H1 (cell line): ENCODE measurements at regions not wholly inside any gene's neighbourhood (a gene's known extent, or its start where the extent isn't known, plus 50 kb on each side); places are given as distances from the start of the nearest gene placed in this dataset.

Experiments
- CTCF ChIA-PET: fragments of 300-600 bp; sonication (Branson Sonifier 250); formaldehyde crosslinking; loops from one replicate; lab custom pipeline; 2021; ENCODE audit not compliant: partially characterized antibody; lab: Charles Lee
- POLR2A ChIA-PET: fragments of 300-600 bp; sonication (Branson Sonifier 250); formaldehyde crosslinking; loops from one replicate; lab custom pipeline; 2021; ENCODE audit warnings: inconsistent platforms; ENCODE audit not compliant: partially characterized antibody; lab: Charles Lee
- DNase-seq, 2 experiments: peaks; one replicate each; pipeline versions ENCODE4 v3.0.0 to v3.0.0-alpha.2; 2010 to 2022; ENCODE audit warnings: low spot score in 2 of 2, low read depth in 1 of 2, mixed read lengths in 1 of 2
- FAIRE-seq: peaks from 2 replicates; lab custom pipeline; 2011; peaks lifted over from hg19 to GRCh38; lab: Jason Lieb, UNC
- H2AFZ ChIP-seq: 2 replicates; pipeline ENCODE4 v1.8.1; 2012; ENCODE audit warnings: low read length, inconsistent platforms
- H2AK5ac ChIP-seq: 2 replicates; pipeline ENCODE4 v1.6.1; 2013; ENCODE audit warnings: low read depth, low read length
- H2BK120ac ChIP-seq: replicated peaks from 2 replicates; pipeline ENCODE3; 2013; ENCODE audit warnings: low read depth, low read length, inconsistent platforms
- H2BK12ac ChIP-seq: 2 replicates; pipeline ENCODE4 v1.6.1; 2013; ENCODE audit warnings: low read depth, low read length
- H2BK15ac ChIP-seq: 2 replicates; pipeline ENCODE4 v1.6.1; 2013; ENCODE audit warnings: low read length
- H2BK20ac ChIP-seq: 2 replicates; pipeline ENCODE4 v1.6.1; 2013; ENCODE audit warnings: low read length
- H2BK5ac ChIP-seq: 2 replicates; pipeline ENCODE4 v1.6.1; 2013; ENCODE audit warnings: low read depth, low read length
- H3K14ac ChIP-seq: 2 replicates; pipeline ENCODE4 v1.6.1; 2013; ENCODE audit warnings: inconsistent platforms; ENCODE audit not compliant: insufficient read length
- H3K18ac ChIP-seq: 2 replicates; pipeline ENCODE4 v1.6.1; 2013; ENCODE audit warnings: low read length; ENCODE audit errors: extremely low read depth
- H3K23ac ChIP-seq: 2 replicates; pipeline ENCODE4 v1.6.1; 2013; ENCODE audit warnings: inconsistent platforms; ENCODE audit not compliant: insufficient read length
- H3K23me2 ChIP-seq: 2 replicates; pipeline ENCODE4 v1.6.1; 2013; ENCODE audit warnings: low read depth, low read length
- H3K27ac ChIP-seq: 2 replicates; pipeline ENCODE4 v1.6.1; 2011; ENCODE audit warnings: low read depth, low read length, inconsistent platforms
- H3K27me3 ChIP-seq, 4 experiments: replicated peaks in 1 of 4; 1 replicate in 1 of 4; 2 replicates in 3 of 4; pipeline versions ENCODE4 v1.6.1 to v1.8.1; 2011 to 2013; ENCODE audit warnings: low read length in 3 of 4, mild to moderate bottlenecking in 3 of 4, inconsistent platforms in 2 of 4, mixed read lengths in 2 of 4, moderate library complexity in 1 of 4; ENCODE audit not compliant: control insufficient read depth in 3 of 4, insufficient read depth in 3 of 4; ENCODE audit errors: extremely low read depth in 1 of 4
- H3K36me3 ChIP-seq, 4 experiments: 2 replicates each; pipeline versions ENCODE4 v1.6.1 to v1.8.1; 2011 to 2013; ENCODE audit warnings: mild to moderate bottlenecking in 4 of 4, low read length in 3 of 4, moderate library complexity in 2 of 4, control low read depth in 1 of 4, inconsistent platforms in 1 of 4; ENCODE audit not compliant: insufficient read depth in 4 of 4, control insufficient read depth in 2 of 4
- H3K4ac ChIP-seq: replicated peaks from 2 replicates; pipeline ENCODE3; 2013; ENCODE audit warnings: low read length, low read depth, mixed read lengths, inconsistent platforms; ENCODE audit not compliant: insufficient read length
- H3K4me1 ChIP-seq, 4 experiments: replicated peaks in 1 of 4; 1 replicate in 1 of 4; 2 replicates in 3 of 4; pipeline versions ENCODE4 v1.6.1 to v1.8.1; 2011 to 2013; ENCODE audit warnings: low read length in 3 of 4, inconsistent platforms in 2 of 4, mixed read lengths in 1 of 4; ENCODE audit not compliant: insufficient read depth in 4 of 4, control insufficient read depth in 3 of 4
- H3K4me2 ChIP-seq, 2 experiments: 2 replicates each; pipeline versions ENCODE4 v1.6.1 to v1.8.1; 2011 to 2013; ENCODE audit warnings: low read depth in 2 of 2, low read length in 2 of 2, control low read depth in 1 of 2, inconsistent platforms in 1 of 2, mild to moderate bottlenecking in 1 of 2; ENCODE audit not compliant: insufficient read depth in 1 of 2
- H3K4me3 ChIP-seq, 4 experiments: fragments of 200-600, 300-600 bp in 1 of 4; sonication (generic), shearing (Covaris generic), sonication (Bioruptor Twin) in 1 of 4; 2 replicates each; pipeline versions ENCODE4 v1.5.1 to v1.8.1; 2011 to 2016; ENCODE audit warnings: low read length in 4 of 4, low read depth in 3 of 4, control low read depth in 2 of 4, inconsistent platforms in 2 of 4, mild to moderate bottlenecking in 2 of 4, mixed read lengths in 1 of 4, moderate library complexity in 1 of 4; ENCODE audit not compliant: insufficient read depth in 2 of 4; ENCODE audit errors: extremely low read depth in 1 of 4
- H3K56ac ChIP-seq: replicated peaks from 2 replicates; pipeline ENCODE3; 2013; ENCODE audit warnings: low read depth, mild to moderate bottlenecking, mixed read lengths, low read length, inconsistent platforms; ENCODE audit not compliant: insufficient read length
- H3K79me1 ChIP-seq: 2 replicates; pipeline ENCODE4 v1.6.1; 2013; ENCODE audit warnings: low read depth, low read length, control low read depth
- H3K79me2 ChIP-seq, 2 experiments: 2 replicates each; pipeline versions ENCODE4 v1.6.1 to v1.8.1; 2012 to 2013; ENCODE audit warnings: low read length in 2 of 2, mild to moderate bottlenecking in 2 of 2, inconsistent platforms in 1 of 2; ENCODE audit not compliant: insufficient read depth in 2 of 2, control insufficient read depth in 1 of 2
- H3K9ac ChIP-seq, 4 experiments: replicated peaks in 1 of 4; 1 replicate in 1 of 4; 2 replicates in 3 of 4; pipeline versions ENCODE4 v1.6.1 to v1.8.1; 2011 to 2013; ENCODE audit warnings: low read depth in 3 of 4, low read length in 3 of 4, control low read depth in 2 of 4, mild to moderate bottlenecking in 2 of 4, moderate library complexity in 2 of 4, inconsistent platforms in 1 of 4; ENCODE audit errors: extremely low read depth in 1 of 4
- H3K9me3 ChIP-seq, 2 experiments: 2 replicates each; pipeline versions ENCODE4 v1.6.1 to v1.8.1; 2012 to 2013; ENCODE audit warnings: mild to moderate bottlenecking in 2 of 2, moderate library complexity in 2 of 2, control low read depth in 1 of 2, inconsistent platforms in 1 of 2, low read depth in 1 of 2, low read length in 1 of 2, mixed read lengths in 1 of 2; ENCODE audit not compliant: insufficient read depth in 2 of 2
- H4K20me1 ChIP-seq, 2 experiments: replicated peaks in 1 of 2; 2 replicates each; pipeline versions ENCODE3 to v1.8.1; 2011 to 2013; ENCODE audit warnings: inconsistent platforms in 2 of 2, low read length in 2 of 2, mild to moderate bottlenecking in 1 of 2; ENCODE audit not compliant: insufficient read depth in 2 of 2, control insufficient read depth in 1 of 2
- H4K5ac ChIP-seq: 2 replicates; pipeline ENCODE4 v1.6.1; 2013; ENCODE audit warnings: low read length, low read depth, mixed read lengths, inconsistent platforms; ENCODE audit not compliant: insufficient read length
- H4K8ac ChIP-seq: 2 replicates; pipeline ENCODE4 v1.8.0; 2013; ENCODE audit warnings: mild to moderate bottlenecking, moderate library complexity, low read length, inconsistent platforms; ENCODE audit not compliant: insufficient read depth; ENCODE audit errors: extremely low read depth
- H4K91ac ChIP-seq: replicated peaks from 2 replicates; pipeline ENCODE3; 2013; ENCODE audit warnings: low read length, mixed read lengths, inconsistent platforms; ENCODE audit not compliant: insufficient read length
- HDAC2 ChIP-seq, 2 experiments: fragments of 300-600 bp in 1 of 2; sonication (generic) in 1 of 2; IDR thresholded peaks; 2 replicates each; pipeline ENCODE4 v1.6.1; 2011 to 2012; ENCODE audit warnings: low read depth in 2 of 2, low read length in 2 of 2, mild to moderate bottlenecking in 2 of 2, moderate library complexity in 2 of 2, borderline replicate concordance in 1 of 2, inconsistent platforms in 1 of 2
- PHF8 ChIP-seq: fragments of 200-600 bp; sonication (generic); conservative IDR thresholded peaks from 2 replicates; pipeline ENCODE4 v1.7.1; 2012; ENCODE audit warnings: low read depth, mild to moderate bottlenecking, inconsistent platforms, low read length, moderate library complexity
- POLR2AphosphoS5 ChIP-seq: IDR thresholded peaks from 2 replicates; pipeline ENCODE4 v1.6.1; 2011; ENCODE audit warnings: low read depth, low read length
- RAD21 ChIP-seq, 2 experiments: IDR thresholded peaks in 1 of 2; conservative IDR thresholded peaks in 1 of 2; 2 replicates each; pipeline ENCODE4 v1.6.1; 2011; ENCODE audit warnings: low read depth in 2 of 2, low read length in 2 of 2, improper control_type of control experiment in 1 of 2, inconsistent platforms in 1 of 2, mild to moderate bottlenecking in 1 of 2, moderate library complexity in 1 of 2
- SP4 ChIP-seq: IDR thresholded peaks from 2 replicates; pipeline ENCODE4 v1.6.1; 2012; ENCODE audit warnings: low read length, inconsistent platforms
- WGBS, 2 experiments: shearing (Covaris generic) in 1 of 2; methylation state at CpG; one replicate each; pipeline versions ENCODE4 v1.1.6 to v1.1.7; 2013 to 2015; ENCODE audit warnings: low lambda C conversion rate in 2 of 2, mixed read lengths in 2 of 2, inconsistent platforms in 1 of 2, low coverage in 1 of 2, missing lambda C conversion rate in 1 of 2; ENCODE audit not compliant: insufficient replicate concordance in 2 of 2, insufficient coverage in 1 of 2, insufficient read length in 1 of 2; ENCODE audit errors: extremely low coverage in 1 of 2, missing lambda C conversion rate in 1 of 2; 5-methylcytosine and 5-hydroxymethylcytosine counted together

- no peak overlapping the region for H4K8ac ChIP-seq
- H2AFZ ChIP-seq, result no peak overlapping the region
- no peak overlapping the region for H3K4me2 ChIP-seq
- no peak overlapping the region for H2BK20ac ChIP-seq
- no peak overlapping the region for H3K56ac ChIP-seq
- 100% methylated on average over 4 of the region's 4 CpGs; no CpG with 5 or more reads in 1 of the 2 experiments for WGBS, 2 experiments
- no peak for DNase-seq
- no peak overlapping the region for H3K9ac ChIP-seq
- FAIRE-seq, result no peak
- H2BK120ac ChIP-seq, result no peak overlapping the region
- TF ChIP-seq RAD21 (IDR thresholded peaks at IDR 0.05 in 1 of 2, conservative IDR thresholded peaks at IDR 0.05 in 1 of 2; ENCODE audit: low read depth in 2 of 2, low read length in 2 of 2), result no peak
- no peak for TF ChIP-seq POLR2AphosphoS5
- no peak for TF ChIP-seq SP4
- no peak for TF ChIP-seq PHF8
- no peak for TF ChIP-seq HDAC2 (IDR thresholded peaks at IDR 0.05; ENCODE audit: borderline replicate concordance in 1 of 2, low read depth in 2 of 2, low read length in 2 of 2)
- no peak overlapping the region for H3K23ac ChIP-seq
- no peak overlapping the region for H4K5ac ChIP-seq
- no peak overlapping the region for H2AK5ac ChIP-seq
- no peaks in the 10 kb centered on the region for H3K79me1 ChIP-seq
- no peaks in the 10 kb centered on the region for H3K79me2 ChIP-seq
- no peak overlapping the region for H3K4me3 ChIP-seq
- H3K9me3 ChIP-seq, result no peaks in the 10 kb centered on the region
- no peaks in the 10 kb centered on the region for H3K4me1 ChIP-seq
- no peak overlapping the region for H2BK5ac ChIP-seq
- H4K91ac ChIP-seq, result no peak overlapping the region
- H3K27me3 ChIP-seq, result no peaks in the 10 kb centered on the region
- CTCF ChIA-PET, result no interaction called here
- H3K27ac ChIP-seq, result no peak overlapping the region
- H3K14ac ChIP-seq, result no peak overlapping the region
- no peaks in the 10 kb centered on the region for H3K36me3 ChIP-seq
- no peaks in the 10 kb centered on the region for H4K20me1 ChIP-seq
- H3K23me2 ChIP-seq, result no peaks in the 10 kb centered on the region
- H2BK12ac ChIP-seq, result no peak overlapping the region
- no peak overlapping the region for H2BK15ac ChIP-seq
- POLR2A ChIA-PET, result no interaction called here
- no peak overlapping the region for H3K4ac ChIP-seq
- H3K18ac ChIP-seq, result no peak overlapping the region
These were observed 769.9 kb upstream of the AMELY start for GRCh38 chrY:7681426-7681825.
